GM21576 (cell line): ENCODE measurements at regions not wholly inside any gene's neighbourhood (a gene's known extent, or its start where the extent isn't known, plus 50 kb on each side); places are given as distances from the start of the nearest gene placed in this dataset.
"Not testable (repeated sequence)": the region's sequence is repeated elsewhere in the genome, so short reads cannot be mapped to it uniquely, and the experiment has no call there.

Source experiments
- ATAC-seq: cut with Tn5 transposase; IDR thresholded peaks from one replicate; pipeline ENCODE4 v1.9.1; 2021; ENCODE audit warnings: mild to moderate bottlenecking, moderate library complexity; ENCODE audit not compliant: unreplicated experiment

- no peak for ATAC-seq
Observed at GRCh38 chr11:123344790-123345357, 85.2 kb upstream of the GRAMD1B start.

- not testable (repeated sequence) for ATAC-seq
Observed at GRCh38 chr11:123344188-123344587, 85.9 kb upstream of the GRAMD1B start.

GRCh38 chr11:123338997-123339752 is 90.9 kb upstream of the GRAMD1B start:
- no peak for ATAC-seq

- ATAC-seq = no peak
Observed at GRCh38 chr11:123338266-123338800, 91.7 kb upstream of the GRAMD1B start.

- ATAC-seq = no peak
Observed at GRCh38 chr11:123334925-123335324, 95.1 kb upstream of the GRAMD1B start.

GRCh38 chr11:123332577-123332976 is 97.5 kb upstream of the GRAMD1B start:
- ATAC-seq = not testable (repeated sequence)

GRCh38 chr11:123330948-123331347 is 99.1 kb upstream of the GRAMD1B start:
- no peak for ATAC-seq

GRCh38 chr11:123330471-123330870 is 99.6 kb upstream of the GRAMD1B start:
- ATAC-seq = no peak

GRCh38 chr11:123330071-123330470 is 100.0 kb upstream of the GRAMD1B start:
- ATAC-seq = no peak

- ATAC-seq = no peak
Observed at GRCh38 chr11:123328281-123328867, 101.7 kb upstream of the GRAMD1B start.

GRCh38 chr11:123325533-123325932 is 104.5 kb upstream of the GRAMD1B start:
- ATAC-seq = no peak

- no peak for ATAC-seq
Observed at GRCh38 chr11:123323568-123323967, 106.5 kb upstream of the GRAMD1B start.

- no peak for ATAC-seq
Observed at GRCh38 chr11:123321636-123322035, 108.4 kb upstream of the GRAMD1B start.

- no peak for ATAC-seq
Observed at GRCh38 chr11:123318623-123319022, 111.4 kb upstream of the GRAMD1B start.

- not testable (repeated sequence) for ATAC-seq
Observed at GRCh38 chr11:123318132-123318531, 111.9 kb upstream of the GRAMD1B start.

- no peak for ATAC-seq
Observed at GRCh38 chr11:123316003-123316402, 114.1 kb upstream of the GRAMD1B start.

- ATAC-seq = no peak
Observed at GRCh38 chr11:123314972-123315371, 115.1 kb upstream of the GRAMD1B start.

GRCh38 chr11:123313262-123313661 is 116.8 kb upstream of the GRAMD1B start:
- ATAC-seq = no peak

GRCh38 chr11:123308077-123308476 is 113.0 kb upstream of the CLMP start:
- no peak for ATAC-seq

- no peak for ATAC-seq
Observed at GRCh38 chr11:123307276-123307675, 112.2 kb upstream of the CLMP start.

- ATAC-seq = no peak
Observed at GRCh38 chr11:123306531-123306930, 111.5 kb upstream of the CLMP start.
